IMR-90 (cell line): ENCODE measurements at regions not wholly inside any gene's neighbourhood (a gene's known extent, or its start where the extent isn't known, plus 50 kb on each side); places are given as distances from the start of the nearest gene placed in this dataset.

Experiments used
- ATAC-seq: fragments of 200-7000 bp; cut with Tn5 transposase; 2 replicates; pipeline ENCODE4 v1.9.1; 2020; ENCODE audit warnings: low read depth, mild to moderate bottlenecking, moderate library complexity
- BruUV-seq: library from RNA; stranded (reverse); fragments of 400-500 nt; replicated peaks from 2 replicates; lab custom pipeline; 2021; lab: Mats Ljungman, UMichigan
- CTCF ChIA-PET: fragments of 300-600 bp; formaldehyde crosslinking; extraction: SDS; loops from one replicate; lab custom pipeline; 2021; ENCODE audit warnings: antibody characterized with exemption; lab: Yijun Ruan, JAX
- POLR2A ChIA-PET: fragments of 300-600 bp; sonication (Branson Sonifier 250); formaldehyde crosslinking; loops from one replicate; lab custom pipeline; 2022; ENCODE audit warnings: antibody characterized with exemption; ENCODE audit not compliant: unreplicated experiment; lab: Charles Lee
- DNase-seq: peaks from one replicate; pipeline ENCODE4 v3.0.0; 2013
- H2AFZ ChIP-seq: replicated peaks from 2 replicates; pipeline ENCODE3; 2013; ENCODE audit warnings: low read length, mild to moderate bottlenecking; ENCODE audit not compliant: poor library complexity
- H2AK5ac ChIP-seq: 2 replicates; pipeline ENCODE4 v1.6.1; 2013; ENCODE audit warnings: low read depth, low read length, inconsistent platforms
- H2AK9ac ChIP-seq: replicated peaks from 2 replicates; pipeline ENCODE3; 2013; ENCODE audit warnings: mild to moderate bottlenecking, low read depth, low read length, moderate library complexity; ENCODE audit not compliant: poor library complexity
- H2BK120ac ChIP-seq: 2 replicates; pipeline ENCODE4 v1.6.1; 2013; ENCODE audit warnings: low read depth, low read length, inconsistent platforms
- H2BK15ac ChIP-seq: 3 replicates; pipeline ENCODE4 v1.6.1; 2013; ENCODE audit warnings: low read depth, low read length, inconsistent platforms
- H2BK20ac ChIP-seq: 2 replicates; pipeline ENCODE4 v1.6.1; 2013; ENCODE audit warnings: low read depth, mild to moderate bottlenecking, inconsistent platforms, low read length, moderate library complexity
- H2BK5ac ChIP-seq: 2 replicates; pipeline ENCODE4 v1.6.1; 2013; ENCODE audit warnings: mild to moderate bottlenecking, low read depth, low read length, inconsistent platforms; ENCODE audit not compliant: poor library complexity, severe bottlenecking
- H3K14ac ChIP-seq: replicated peaks from 2 replicates; pipeline ENCODE4 v1.6.1; 2013; ENCODE audit warnings: low read depth, low read length, inconsistent platforms
- H3K18ac ChIP-seq: 2 replicates; pipeline ENCODE4 v1.6.1; 2013; ENCODE audit warnings: low read depth, low read length, control low read depth
- H3K23ac ChIP-seq: 2 replicates; pipeline ENCODE4 v1.6.1; 2013; ENCODE audit warnings: low read depth, low read length, inconsistent platforms
- H3K27ac ChIP-seq: 2 replicates; pipeline ENCODE4 v1.5.1; 2013; ENCODE audit warnings: mild to moderate bottlenecking, control low read depth, low read length; ENCODE audit not compliant: insufficient read depth
- H3K27me3 ChIP-seq: 2 replicates; pipeline ENCODE4 v1.6.1; 2013; ENCODE audit warnings: low read length; ENCODE audit not compliant: control insufficient read depth, insufficient read depth
- H3K36me3 ChIP-seq: 2 replicates; pipeline ENCODE4 v1.6.1; 2013; ENCODE audit warnings: low read length, mixed read lengths; ENCODE audit not compliant: control insufficient read depth, insufficient read depth
- H3K4ac ChIP-seq: 2 replicates; pipeline ENCODE4 v1.6.1; 2013; ENCODE audit warnings: low read depth, low read length, inconsistent platforms
- H3K4me1 ChIP-seq: 2 replicates; pipeline ENCODE4 v1.6.1; 2013; ENCODE audit warnings: low read length, mixed read lengths; ENCODE audit not compliant: control insufficient read depth, insufficient read depth
- H3K4me2 ChIP-seq: 2 replicates; pipeline ENCODE4 v1.6.1; 2013; ENCODE audit warnings: low read depth, mild to moderate bottlenecking, control low read depth, low read length, moderate library complexity
- H3K4me3 ChIP-seq: 2 replicates; pipeline ENCODE4 v1.5.1; 2013; ENCODE audit warnings: low read depth, mild to moderate bottlenecking, control low read depth, low read length, moderate library complexity; ENCODE audit not compliant: insufficient read depth
- H3K56ac ChIP-seq: 2 replicates; pipeline ENCODE4 v1.6.1; 2013; ENCODE audit warnings: low read length, inconsistent platforms; ENCODE audit not compliant: insufficient read depth; ENCODE audit errors: extremely low read depth
- H3K79me1 ChIP-seq, 2 experiments: 2 replicates each; pipeline ENCODE4 v1.6.1; 2013; ENCODE audit warnings: low read length in 2 of 2, inconsistent platforms in 1 of 2, low read depth in 1 of 2
- H3K9ac ChIP-seq: 2 replicates; pipeline ENCODE4 v1.6.1; 2013; ENCODE audit warnings: low read depth, low read length, control low read depth
- H3K9me1 ChIP-seq: 2 replicates; pipeline ENCODE4 v1.6.1; 2013; ENCODE audit warnings: low read length, inconsistent platforms; ENCODE audit not compliant: insufficient read depth
- H3K9me3 ChIP-seq: 2 replicates; pipeline ENCODE4 v1.6.1; 2013; ENCODE audit warnings: low read length; ENCODE audit not compliant: control insufficient read depth, insufficient read depth
- H4K20me1 ChIP-seq: 2 replicates; pipeline ENCODE4 v1.6.1; 2013; ENCODE audit warnings: low read length, inconsistent platforms; ENCODE audit not compliant: insufficient read depth
- H4K5ac ChIP-seq: 2 replicates; pipeline ENCODE4 v1.6.1; 2013; ENCODE audit warnings: mild to moderate bottlenecking, low read depth, low read length, control low read depth
- H4K8ac ChIP-seq, 2 experiments: 2 replicates each; pipeline ENCODE4 v1.6.1; 2013; ENCODE audit warnings: low read depth in 2 of 2, low read length in 2 of 2, control low read depth in 1 of 2, inconsistent platforms in 1 of 2
- H4K91ac ChIP-seq: 2 replicates; pipeline ENCODE4 v1.6.1; 2013; ENCODE audit warnings: low read depth, low read length, inconsistent platforms; ENCODE audit not compliant: insufficient read depth
- BHLHE40 ChIP-seq: fragments of 150-350 bp; IDR thresholded peaks from 2 replicates; pipeline ENCODE4 v1.6.1; 2016; ENCODE audit warnings: mild to moderate bottlenecking, low read depth, low read length
- CEBPB ChIP-seq: IDR thresholded peaks from 2 replicates; pipeline ENCODE4 v1.6.1; 2012; ENCODE audit warnings: low read depth, low read length, improper control_type of control experiment
- FOS ChIP-seq: fragments of 150-350 bp; IDR thresholded peaks from 2 replicates; pipeline ENCODE4 v1.6.1; 2016; ENCODE audit warnings: low read depth, low read length
- MAZ ChIP-seq: IDR thresholded peaks from 2 replicates; pipeline ENCODE4 v1.6.1; 2012; ENCODE audit warnings: low read depth, mild to moderate bottlenecking, low read length, improper control_type of control experiment, moderate library complexity, borderline replicate concordance
- MXI1 ChIP-seq: IDR thresholded peaks from 2 replicates; pipeline ENCODE4 v1.6.1; 2012; ENCODE audit warnings: low read depth, mild to moderate bottlenecking, low read length, moderate library complexity, borderline replicate concordance
- POLR2A ChIP-seq: IDR thresholded peaks from 2 replicates; pipeline ENCODE4 v1.6.1; 2012; ENCODE audit warnings: mild to moderate bottlenecking, low read depth, low read length
- WGBS, 2 experiments: methylation state at CpG; one replicate each; pipeline versions ENCODE4 v1.1.5 to v1.1.7; 2013; ENCODE audit warnings: missing lambda C conversion rate in 2 of 2; ENCODE audit not compliant: insufficient read length in 1 of 2; ENCODE audit errors: extremely low coverage in 2 of 2; 5-methylcytosine and 5-hydroxymethylcytosine counted together
- dilution Hi-C: fragments of 300-500 bp; cut with HindIII; formaldehyde crosslinking; loops from one replicate; pipeline ENCODE4 v1.14.3; 2018; ENCODE audit warnings: low sequenced_read_pairs; ENCODE audit not compliant: unreplicated experiment
- in situ Hi-C: fragments of 300-500 bp; cut with MboI; formaldehyde crosslinking; loops from 3 replicates; pipeline ENCODE4 v1.14.3; 2019; ENCODE audit warnings: low sequenced_read_pairs, inconsistent platforms, mixed read lengths
- intact Hi-C: fragments of 100-400 bp; cut with micrococcal nuclease; formaldehyde crosslinking; loops from 2 replicates; pipeline ENCODE4 v1.10.0; 2022
- TF ChIP-seq, protein P1 (sequence below): fragments of 150-350 bp; IDR thresholded peaks from 2 replicates; pipeline ENCODE4 v1.6.1; 2017; ENCODE audit warnings: mild to moderate bottlenecking, antibody characterized with exemption, low read length, low read depth
- TF ChIP-seq, protein P2 (sequence below): conservative IDR thresholded peaks from 2 replicates; pipeline ENCODE4 v1.5.1; 2012; ENCODE audit warnings: mild to moderate bottlenecking, low read depth, low read length, improper control_type of control experiment

DNA sequence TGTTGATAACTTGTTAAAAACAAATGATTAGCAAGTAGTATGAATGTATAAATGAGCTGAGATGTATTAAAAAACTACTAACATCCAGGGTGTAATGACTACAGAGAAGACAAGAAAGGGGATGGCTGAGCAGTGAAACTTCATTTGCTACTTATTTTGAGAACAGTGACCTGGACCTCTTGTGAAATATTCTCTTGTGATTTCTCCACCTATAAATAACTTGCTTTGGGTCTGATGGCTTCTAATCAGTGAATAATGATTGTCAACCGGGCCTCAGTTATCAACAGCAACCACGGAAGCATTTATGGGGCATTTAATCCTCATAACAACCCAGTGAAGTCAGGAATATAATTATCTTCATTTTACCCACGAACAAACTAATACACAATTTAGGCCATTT lies 154.2 kb upstream of the HAND2 start:
- no peak overlapping the region for H4K5ac ChIP-seq
- POLR2A ChIA-PET = no interaction called here
- ATAC-seq (no peak), DNase-seq (no peak)
- no peak overlapping the region for H3K18ac ChIP-seq
- no peak overlapping the region for H2BK15ac ChIP-seq
- H3K4me3 ChIP-seq = no peak overlapping the region
- H3K9me3 ChIP-seq = no peaks in the 10 kb centered on the region
- no peak overlapping the region for H4K91ac ChIP-seq
- H3K79me1 ChIP-seq = no peaks in the 10 kb centered on the region
- no peak overlapping the region for H3K4ac ChIP-seq
- H4K8ac ChIP-seq = no peak overlapping the region
- H3K27me3 ChIP-seq = no peaks in the 10 kb centered on the region; the same call in 1 of the 2 replicates
- no peak overlapping the region for H2AK9ac ChIP-seq
- H4K20me1 ChIP-seq = no peaks in the 10 kb centered on the region
- H3K23ac ChIP-seq = no peak overlapping the region
- no TSS peak for BruUV-seq
- no peaks in the 10 kb centered on the region for H3K36me3 ChIP-seq
- no peak overlapping the region for H3K4me2 ChIP-seq
- H3K27ac ChIP-seq = no peak overlapping the region
- TF ChIP-seq MXI1 = no peak
- no peak for TF ChIP-seq MAZ
- no peak for TF ChIP-seq CEBPB
- TF ChIP-seq BHLHE40 = no peak
- TF ChIP-seq, protein P1, sequence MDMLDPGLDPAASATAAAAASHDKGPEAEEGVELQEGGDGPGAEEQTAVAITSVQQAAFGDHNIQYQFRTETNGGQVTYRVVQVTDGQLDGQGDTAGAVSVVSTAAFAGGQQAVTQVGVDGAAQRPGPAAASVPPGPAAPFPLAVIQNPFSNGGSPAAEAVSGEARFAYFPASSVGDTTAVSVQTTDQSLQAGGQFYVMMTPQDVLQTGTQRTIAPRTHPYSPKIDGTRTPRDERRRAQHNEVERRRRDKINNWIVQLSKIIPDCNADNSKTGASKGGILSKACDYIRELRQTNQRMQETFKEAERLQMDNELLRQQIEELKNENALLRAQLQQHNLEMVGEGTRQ = no peak
- TF ChIP-seq, protein P2, sequence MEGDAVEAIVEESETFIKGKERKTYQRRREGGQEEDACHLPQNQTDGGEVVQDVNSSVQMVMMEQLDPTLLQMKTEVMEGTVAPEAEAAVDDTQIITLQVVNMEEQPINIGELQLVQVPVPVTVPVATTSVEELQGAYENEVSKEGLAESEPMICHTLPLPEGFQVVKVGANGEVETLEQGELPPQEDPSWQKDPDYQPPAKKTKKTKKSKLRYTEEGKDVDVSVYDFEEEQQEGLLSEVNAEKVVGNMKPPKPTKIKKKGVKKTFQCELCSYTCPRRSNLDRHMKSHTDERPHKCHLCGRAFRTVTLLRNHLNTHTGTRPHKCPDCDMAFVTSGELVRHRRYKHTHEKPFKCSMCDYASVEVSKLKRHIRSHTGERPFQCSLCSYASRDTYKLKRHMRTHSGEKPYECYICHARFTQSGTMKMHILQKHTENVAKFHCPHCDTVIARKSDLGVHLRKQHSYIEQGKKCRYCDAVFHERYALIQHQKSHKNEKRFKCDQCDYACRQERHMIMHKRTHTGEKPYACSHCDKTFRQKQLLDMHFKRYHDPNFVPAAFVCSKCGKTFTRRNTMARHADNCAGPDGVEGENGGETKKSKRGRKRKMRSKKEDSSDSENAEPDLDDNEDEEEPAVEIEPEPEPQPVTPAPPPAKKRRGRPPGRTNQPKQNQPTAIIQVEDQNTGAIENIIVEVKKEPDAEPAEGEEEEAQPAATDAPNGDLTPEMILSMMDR = no peak
- TF ChIP-seq FOS = no peak
- TF ChIP-seq POLR2A = no peak
- intact Hi-C loops = loop anchor here (5.0 kb wide), 1 partner anchor 133 kb away; no protein-coding TSS in a partner anchor
- dilution Hi-C loops = no loop called here
- no peak overlapping the region for H2BK120ac ChIP-seq
- no peak overlapping the region for H2AFZ ChIP-seq
- no CpG with 5 or more reads among the region's 3 CpGs for WGBS, 2 experiments
- in situ Hi-C loops = no loop called here
- CTCF ChIA-PET = interaction anchor here (0.7 kb wide), 1 partner anchor 44 kb away, joined by 3 read pairs; no protein-coding TSS in a partner anchor
- no peak overlapping the region for H3K56ac ChIP-seq
- no peak overlapping the region for H2BK20ac ChIP-seq
- H3K9me1 ChIP-seq = no peaks in the 10 kb centered on the region
- H3K4me1 ChIP-seq = no peaks in the 10 kb centered on the region; the same call in 1 of the 2 replicates
- H2BK5ac ChIP-seq = no peak overlapping the region
- no peak overlapping the region for H2AK5ac ChIP-seq
- H3K14ac ChIP-seq = no peak overlapping the region
- H3K9ac ChIP-seq = no peak overlapping the region
